ENCODE measurements at regions not wholly inside any gene's neighbourhood (a gene's known extent, or its start where the extent isn't known, plus 50 kb on each side); places are given as distances from the start of the nearest gene placed in this dataset.

GRCh38 chr7:19482628-19483027 is 226.2 kb downstream of the POLR1F start:
- H3K4me3 Mint-ChIP-seq: no peak overlapping the region
- TF ChIP-seq, protein P1, sequence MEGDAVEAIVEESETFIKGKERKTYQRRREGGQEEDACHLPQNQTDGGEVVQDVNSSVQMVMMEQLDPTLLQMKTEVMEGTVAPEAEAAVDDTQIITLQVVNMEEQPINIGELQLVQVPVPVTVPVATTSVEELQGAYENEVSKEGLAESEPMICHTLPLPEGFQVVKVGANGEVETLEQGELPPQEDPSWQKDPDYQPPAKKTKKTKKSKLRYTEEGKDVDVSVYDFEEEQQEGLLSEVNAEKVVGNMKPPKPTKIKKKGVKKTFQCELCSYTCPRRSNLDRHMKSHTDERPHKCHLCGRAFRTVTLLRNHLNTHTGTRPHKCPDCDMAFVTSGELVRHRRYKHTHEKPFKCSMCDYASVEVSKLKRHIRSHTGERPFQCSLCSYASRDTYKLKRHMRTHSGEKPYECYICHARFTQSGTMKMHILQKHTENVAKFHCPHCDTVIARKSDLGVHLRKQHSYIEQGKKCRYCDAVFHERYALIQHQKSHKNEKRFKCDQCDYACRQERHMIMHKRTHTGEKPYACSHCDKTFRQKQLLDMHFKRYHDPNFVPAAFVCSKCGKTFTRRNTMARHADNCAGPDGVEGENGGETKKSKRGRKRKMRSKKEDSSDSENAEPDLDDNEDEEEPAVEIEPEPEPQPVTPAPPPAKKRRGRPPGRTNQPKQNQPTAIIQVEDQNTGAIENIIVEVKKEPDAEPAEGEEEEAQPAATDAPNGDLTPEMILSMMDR (IDR thresholded peaks at IDR 0.05; ENCODE audit: unreplicated experiment in 3 of 3): no peak
- no peak overlapping the region for H3K27ac Mint-ChIP-seq
- no peaks in the 10 kb centered on the region for H3K36me3 Mint-ChIP-seq (ENCODE audit: low read depth)
- peaks cover 10% of the 10 kb centered on the region for H3K9me3 Mint-ChIP-seq
- H3K27me3 Mint-ChIP-seq (ENCODE audit: low read depth): no peaks in the 10 kb centered on the region
- H3K4me1 Mint-ChIP-seq: no peaks in the 10 kb centered on the region

DNA sequence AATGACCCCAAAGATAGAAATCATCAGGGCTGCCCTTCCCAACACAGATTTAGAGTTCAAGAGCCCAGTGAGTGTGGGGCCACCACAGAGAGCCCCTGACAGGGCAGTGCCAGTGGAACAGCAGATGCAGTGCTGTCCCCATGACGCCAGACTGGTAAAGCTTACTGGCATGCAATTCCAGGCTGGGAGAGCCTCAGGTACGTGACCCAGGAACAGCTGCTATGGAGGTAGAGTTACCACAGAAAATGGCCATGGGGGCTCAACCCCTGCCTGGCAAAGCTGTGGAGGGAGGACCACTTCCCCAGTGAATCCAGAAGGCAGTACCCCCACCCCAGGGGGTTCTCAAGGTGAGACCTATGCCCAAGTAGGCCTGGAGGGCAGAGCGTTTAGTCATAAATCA is 228.5 kb downstream of the POLR1F start:
- TF ChIP-seq, protein P1 (IDR thresholded peaks at IDR 0.05; ENCODE audit: unreplicated experiment in 3 of 3): no peak
- Mint-ChIP-seq H3K4me3 (no peak overlapping the region), H3K36me3 (ENCODE audit: low read depth) (no peaks in the 10 kb centered on the region), H3K4me1 (no peaks in the 10 kb centered on the region), H3K27me3 (ENCODE audit: low read depth) (no peaks in the 10 kb centered on the region), H3K27ac (no peak overlapping the region), H3K9me3 (peaks cover 6% of the 10 kb centered on the region)

- TF ChIP-seq, protein P1 (IDR thresholded peaks at IDR 0.05; ENCODE audit: unreplicated experiment in 3 of 3): no peak
- H3K27ac Mint-ChIP-seq: peak overlapping the region in 2 of 3 experiments; percentile 1 to 44
- H3K9me3 Mint-ChIP-seq: no peaks in the 10 kb centered on the region
- no peak overlapping the region for H3K4me3 Mint-ChIP-seq
- no peaks in the 10 kb centered on the region for H3K27me3 Mint-ChIP-seq (ENCODE audit: low read depth)
- no peaks in the 10 kb centered on the region for H3K36me3 Mint-ChIP-seq (ENCODE audit: low read depth)
- peaks cover 5% of the 10 kb centered on the region for H3K4me1 Mint-ChIP-seq
Observed at GRCh38 chr7:19470031-19470430, 238.8 kb downstream of the POLR1F start.

DNA sequence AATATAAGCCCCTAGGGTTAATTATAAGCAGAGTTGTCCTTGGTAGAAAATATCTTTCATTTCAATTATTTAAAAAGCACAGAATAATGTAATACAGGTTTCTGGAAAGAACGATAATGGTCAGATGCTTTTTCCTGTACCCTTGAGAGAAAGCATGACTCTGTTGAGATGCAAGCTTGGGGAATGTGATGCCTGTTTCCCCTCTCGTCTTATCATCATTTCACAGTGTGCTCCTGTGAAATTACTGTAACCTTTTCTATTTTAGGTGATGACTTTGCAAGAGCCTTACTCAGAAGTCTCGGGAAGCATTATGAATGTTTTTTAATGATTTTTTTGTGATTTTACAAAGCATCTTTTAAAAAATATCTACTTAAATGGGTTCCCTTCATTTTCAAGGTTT is 243.0 kb downstream of the POLR1F start:
- H3K4me1 Mint-ChIP-seq: peaks cover 5% of the 10 kb centered on the region
- peaks cover 3% of the 10 kb centered on the region for H3K27me3 Mint-ChIP-seq (ENCODE audit: low read depth)
- no peak overlapping the region for H3K4me3 Mint-ChIP-seq
- TF ChIP-seq, protein P1 (IDR thresholded peaks at IDR 0.05; ENCODE audit: unreplicated experiment in 3 of 3): no peak
- H3K9me3 Mint-ChIP-seq: no peaks in the 10 kb centered on the region
- no peak overlapping the region for H3K27ac Mint-ChIP-seq
- no peaks in the 10 kb centered on the region for H3K36me3 Mint-ChIP-seq (ENCODE audit: low read depth)

DNA sequence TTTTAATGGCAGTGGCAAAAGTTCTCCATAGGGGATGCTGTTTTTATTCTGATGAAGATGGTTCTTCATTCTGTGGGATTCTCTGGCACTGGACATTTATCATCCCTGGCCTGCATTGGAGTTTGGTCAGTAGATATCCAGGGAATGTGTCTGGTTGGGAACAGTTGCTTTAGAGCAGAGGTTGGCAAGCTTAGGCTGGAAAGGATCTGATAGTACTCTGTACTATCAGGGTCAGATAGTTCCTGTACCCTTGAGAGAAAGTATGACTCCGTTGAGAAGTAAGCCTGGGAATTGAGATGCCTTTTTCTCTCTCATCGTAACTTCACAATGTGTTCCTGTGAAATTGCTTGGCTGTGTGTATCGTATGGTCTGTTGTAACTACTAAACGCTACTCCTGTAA is 244.1 kb downstream of the POLR1F start:
- Mint-ChIP-seq H3K27ac (no peak overlapping the region), H3K4me1 (no peaks in the 10 kb centered on the region), H3K4me3 (no peak overlapping the region), H3K27me3 (ENCODE audit: low read depth) (peaks cover 3% of the 10 kb centered on the region), H3K9me3 (no peaks in the 10 kb centered on the region), H3K36me3 (ENCODE audit: low read depth) (no peaks in the 10 kb centered on the region)
- TF ChIP-seq, protein P1 (IDR thresholded peaks at IDR 0.05; ENCODE audit: unreplicated experiment in 3 of 3): no peak

GRCh38 chr7:19464241-19464640 is 244.6 kb downstream of the POLR1F start:
- no peaks in the 10 kb centered on the region for H3K9me3 Mint-ChIP-seq
- no peak overlapping the region for H3K27ac Mint-ChIP-seq
- TF ChIP-seq, protein P1 (IDR thresholded peaks at IDR 0.05; ENCODE audit: unreplicated experiment in 3 of 3): no peak
- H3K36me3 Mint-ChIP-seq (ENCODE audit: low read depth): no peaks in the 10 kb centered on the region
- no peak overlapping the region for H3K4me3 Mint-ChIP-seq
- no peaks in the 10 kb centered on the region for H3K4me1 Mint-ChIP-seq
- peaks cover 3% of the 10 kb centered on the region for H3K27me3 Mint-ChIP-seq (ENCODE audit: low read depth)
